ENCODE measurements at regions not wholly inside any gene's neighbourhood (a gene's known extent, or its start where the extent isn't known, plus 50 kb on each side); places are given as distances from the start of the nearest gene placed in this dataset.

GRCh38 chr2:120910164-120910563 lies 174.5 kb downstream of the GLI2 start:
- TF ChIP-seq POLR2A (IDR thresholded peaks at IDR 0.05) (no peak), CTCF (IDR thresholded peaks at IDR 0.05) (no peak)

All from upper lobe of left lung (tissue), 4 donors.